ENCODE measurements at regions not wholly inside any gene's neighbourhood (a gene's known extent, or its start where the extent isn't known, plus 50 kb on each side); places are given as distances from the start of the nearest gene placed in this dataset.

DNA sequence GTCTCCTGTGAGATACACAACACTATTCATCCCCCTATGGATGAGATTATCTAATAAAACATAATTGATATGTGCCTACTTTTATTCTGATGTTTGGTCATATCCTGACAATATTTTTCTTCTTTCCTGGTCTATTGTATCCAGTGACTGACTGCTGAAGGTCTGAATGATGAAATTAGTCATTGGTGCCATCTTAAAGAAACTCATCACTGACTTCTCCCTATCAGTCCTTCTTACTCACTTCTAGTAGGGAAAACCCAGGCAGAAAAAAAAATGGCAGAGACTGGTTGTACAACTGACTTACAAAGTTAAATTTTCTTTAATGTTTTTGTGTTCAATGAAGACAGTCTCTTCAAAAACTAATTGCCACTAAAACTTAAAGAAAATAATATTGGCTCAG lies 377.4 kb downstream of the HTR7 start:
- H3K27ac ChIP-seq (ENCODE audit: low read depth, low read length): no peak overlapping the region
- no peak overlapping the region for H3K4me2 ChIP-seq (ENCODE audit: low read depth, low read length, poor library complexity, severe bottlenecking)
- H3K27me3 ChIP-seq (ENCODE audit: low read length): no peaks in the 10 kb centered on the region
- no peak for TF ChIP-seq EZH2phosphoT487 (conservative IDR thresholded peaks at IDR 0.05; ENCODE audit: low read length)
- TF ChIP-seq, protein P1, sequence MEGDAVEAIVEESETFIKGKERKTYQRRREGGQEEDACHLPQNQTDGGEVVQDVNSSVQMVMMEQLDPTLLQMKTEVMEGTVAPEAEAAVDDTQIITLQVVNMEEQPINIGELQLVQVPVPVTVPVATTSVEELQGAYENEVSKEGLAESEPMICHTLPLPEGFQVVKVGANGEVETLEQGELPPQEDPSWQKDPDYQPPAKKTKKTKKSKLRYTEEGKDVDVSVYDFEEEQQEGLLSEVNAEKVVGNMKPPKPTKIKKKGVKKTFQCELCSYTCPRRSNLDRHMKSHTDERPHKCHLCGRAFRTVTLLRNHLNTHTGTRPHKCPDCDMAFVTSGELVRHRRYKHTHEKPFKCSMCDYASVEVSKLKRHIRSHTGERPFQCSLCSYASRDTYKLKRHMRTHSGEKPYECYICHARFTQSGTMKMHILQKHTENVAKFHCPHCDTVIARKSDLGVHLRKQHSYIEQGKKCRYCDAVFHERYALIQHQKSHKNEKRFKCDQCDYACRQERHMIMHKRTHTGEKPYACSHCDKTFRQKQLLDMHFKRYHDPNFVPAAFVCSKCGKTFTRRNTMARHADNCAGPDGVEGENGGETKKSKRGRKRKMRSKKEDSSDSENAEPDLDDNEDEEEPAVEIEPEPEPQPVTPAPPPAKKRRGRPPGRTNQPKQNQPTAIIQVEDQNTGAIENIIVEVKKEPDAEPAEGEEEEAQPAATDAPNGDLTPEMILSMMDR (IDR thresholded peaks at IDR 0.05; ENCODE audit: insufficient read depth, low read length, poor library complexity, severe bottlenecking): no peak
- H3K9me3 ChIP-seq (ENCODE audit: insufficient read depth, low read length): no peaks in the 10 kb centered on the region
- no peak overlapping the region for H2AFZ ChIP-seq (ENCODE audit: low read depth, low read length, severe bottlenecking)
- H3K9me2 ChIP-seq (replicated peaks; ENCODE audit: insufficient read depth, low read length): no peaks in the 10 kb centered on the region
- H3K4me3 ChIP-seq (ENCODE audit: insufficient read depth, low read length, poor library complexity, severe bottlenecking): no peak overlapping the region
- H3K9ac ChIP-seq (ENCODE audit: low read length): no peak overlapping the region
- no peaks in the 10 kb centered on the region for H4K20me1 ChIP-seq (ENCODE audit: low read depth, low read length)
- H3F3A ChIP-seq (ENCODE audit: insufficient read depth): no peaks in the 10 kb centered on the region
- H3K36me3 ChIP-seq (ENCODE audit: low read length): no peaks in the 10 kb centered on the region
- no peaks in the 10 kb centered on the region for H3K79me2 ChIP-seq (ENCODE audit: insufficient read depth, low read length)

GRCh38 chr10:90481326-90481923 lies 376.4 kb downstream of the HTR7 start:
- Histone ChIP-seq H3K4me2 (ENCODE audit: low read depth, low read length, poor library complexity, severe bottlenecking) (no peak overlapping the region), H3K27me3 (ENCODE audit: low read length) (no peaks in the 10 kb centered on the region), H2AFZ (ENCODE audit: low read depth, low read length, severe bottlenecking) (no peak overlapping the region), H3K79me2 (ENCODE audit: insufficient read depth, low read length) (no peaks in the 10 kb centered on the region), H3F3A (ENCODE audit: insufficient read depth) (no peaks in the 10 kb centered on the region), H3K36me3 (ENCODE audit: low read length) (no peaks in the 10 kb centered on the region), H3K4me3 (ENCODE audit: insufficient read depth, low read length, poor library complexity, severe bottlenecking) (no peak overlapping the region), H4K20me1 (ENCODE audit: low read depth, low read length) (no peaks in the 10 kb centered on the region), H3K9ac (ENCODE audit: low read length) (no peak overlapping the region), H3K9me3 (ENCODE audit: insufficient read depth, low read length) (no peaks in the 10 kb centered on the region), H3K27ac (ENCODE audit: low read depth, low read length) (no peak overlapping the region), H3K9me2 (replicated peaks; ENCODE audit: insufficient read depth, low read length) (no peaks in the 10 kb centered on the region)
- TF ChIP-seq, protein P1 (IDR thresholded peaks at IDR 0.05; ENCODE audit: insufficient read depth, low read length, poor library complexity, severe bottlenecking): no peak
- TF ChIP-seq EZH2phosphoT487 (conservative IDR thresholded peaks at IDR 0.05; ENCODE audit: low read length): no peak

DNA sequence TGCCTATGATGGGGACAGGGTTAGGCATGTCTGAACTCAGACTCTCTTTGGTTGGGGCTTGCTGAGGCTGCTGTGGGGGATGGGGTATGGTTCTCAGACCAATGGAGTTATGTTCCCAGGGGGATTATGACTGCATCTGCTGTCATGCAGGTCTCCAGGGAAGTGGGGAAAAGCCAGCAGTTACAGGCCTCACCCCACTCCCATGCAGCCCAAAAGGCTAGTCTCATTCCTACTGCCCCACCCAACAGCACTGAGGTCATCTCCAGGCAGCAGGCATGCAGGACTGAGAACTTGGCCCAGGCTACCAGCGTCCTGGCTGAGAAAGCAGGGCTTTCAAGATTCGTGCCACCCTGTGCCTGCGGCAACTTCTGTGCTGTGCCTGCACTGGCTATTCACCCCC lies 373.3 kb downstream of the HTR7 start:
- Histone ChIP-seq H3K36me3 (ENCODE audit: low read length) (no peaks in the 10 kb centered on the region), H3K9ac (ENCODE audit: low read length) (no peak overlapping the region), H3K79me2 (ENCODE audit: insufficient read depth, low read length) (no peaks in the 10 kb centered on the region), H3K9me3 (ENCODE audit: insufficient read depth, low read length) (no peaks in the 10 kb centered on the region), H3K4me3 (ENCODE audit: insufficient read depth, low read length, poor library complexity, severe bottlenecking) (no peak overlapping the region), H4K20me1 (ENCODE audit: low read depth, low read length) (no peaks in the 10 kb centered on the region), H3F3A (ENCODE audit: insufficient read depth) (no peaks in the 10 kb centered on the region), H3K27ac (ENCODE audit: low read depth, low read length) (no peak overlapping the region), H2AFZ (ENCODE audit: low read depth, low read length, severe bottlenecking) (no peak overlapping the region), H3K4me2 (ENCODE audit: low read depth, low read length, poor library complexity, severe bottlenecking) (no peak overlapping the region), H3K9me2 (replicated peaks; ENCODE audit: insufficient read depth, low read length) (no peaks in the 10 kb centered on the region), H3K27me3 (ENCODE audit: low read length) (no peaks in the 10 kb centered on the region)
- TF ChIP-seq, protein P1 (IDR thresholded peaks at IDR 0.05; ENCODE audit: insufficient read depth, low read length, poor library complexity, severe bottlenecking): no peak
- TF ChIP-seq EZH2phosphoT487 (conservative IDR thresholded peaks at IDR 0.05; ENCODE audit: low read length): no peak

All from SU-DHL-6 (cell line).